ENCODE measurements at regions not wholly inside any gene's neighbourhood (a gene's known extent, or its start where the extent isn't known, plus 50 kb on each side); places are given as distances from the start of the nearest gene placed in this dataset.

GRCh38 chrX:145631461-145631951 lies 186.1 kb upstream of the SLITRK2 start:
- DNase-seq, result no peak

- DNase-seq, result no peak
Observed at GRCh38 chrX:145654486-145654885, 163.1 kb upstream of the SLITRK2 start.

- no peak for DNase-seq
Observed at GRCh38 chrX:145673841-145674240, 143.8 kb upstream of the SLITRK2 start.

GRCh38 chrX:145677109-145677817 lies 140.4 kb upstream of the SLITRK2 start:
- no peak for DNase-seq

- no peak for DNase-seq
Observed at GRCh38 chrX:145682518-145683298, 134.9 kb upstream of the SLITRK2 start.

- DNase-seq, result no peak
Observed at GRCh38 chrX:145687146-145687545, 130.5 kb upstream of the SLITRK2 start.

- DNase-seq, result no peak
Observed at GRCh38 chrX:145687707-145688106, 129.9 kb upstream of the SLITRK2 start.

- DNase-seq, result no peak
Observed at GRCh38 chrX:145694048-145694447, 123.6 kb upstream of the SLITRK2 start.

GRCh38 chrX:145715641-145716138 lies 101.9 kb upstream of the SLITRK2 start:
- no peak for DNase-seq

GRCh38 chrX:145716226-145716625 lies 101.4 kb upstream of the SLITRK2 start:
- no peak for DNase-seq

GRCh38 chrX:145727476-145727875 lies 90.2 kb upstream of the SLITRK2 start:
- no peak for DNase-seq

GRCh38 chrX:145729635-145730034 lies 88.0 kb upstream of the SLITRK2 start:
- DNase-seq, result no peak

- DNase-seq, result no peak
Observed at GRCh38 chrX:145735036-145735435, 82.6 kb upstream of the SLITRK2 start.

- DNase-seq, result no peak
Observed at GRCh38 chrX:145751943-145752342, 65.7 kb upstream of the SLITRK2 start.

Data from NCI-H1694 treated with DMSO at 0.1 percent for 48 hours (cell line).